ENCODE measurements at regions not wholly inside any gene's neighbourhood (a gene's known extent, or its start where the extent isn't known, plus 50 kb on each side); places are given as distances from the start of the nearest gene placed in this dataset.

GRCh38 chr21:41623945-41624344 is 116.0 kb upstream of the TMPRSS2 start:
- no peak for TF ChIP-seq CTCF (IDR thresholded peaks at IDR 0.05; ENCODE audit: low read depth, low read length, poor library complexity, severe bottlenecking)
- no peak for TF ChIP-seq EZH2phosphoT487 (IDR thresholded peaks at IDR 0.05; ENCODE audit: borderline replicate concordance, low read length)
